Epithelial cell of esophagus (primary cell): ENCODE measurements at regions not wholly inside any gene's neighbourhood (a gene's known extent, or its start where the extent isn't known, plus 50 kb on each side); places are given as distances from the start of the nearest gene placed in this dataset.

Experiments used
- DNase-seq: peaks from one replicate; pipeline ENCODE4 v3.0.0; 2010; ENCODE audit warnings: low read depth
- H3K4me3 ChIP-seq: 2 replicates; pipeline ENCODE4 v1.5.1; 2011; ENCODE audit warnings: mild to moderate bottlenecking, low read length, control low read depth
- TF ChIP-seq, protein P1 (sequence below): IDR thresholded peaks from 2 replicates; pipeline ENCODE4 v1.5.1; 2011; ENCODE audit warnings: low read depth, mild to moderate bottlenecking, low read length, control low read depth, inconsistent platforms; ENCODE audit not compliant: insufficient read depth; ENCODE audit errors: missing control alignments

DNA sequence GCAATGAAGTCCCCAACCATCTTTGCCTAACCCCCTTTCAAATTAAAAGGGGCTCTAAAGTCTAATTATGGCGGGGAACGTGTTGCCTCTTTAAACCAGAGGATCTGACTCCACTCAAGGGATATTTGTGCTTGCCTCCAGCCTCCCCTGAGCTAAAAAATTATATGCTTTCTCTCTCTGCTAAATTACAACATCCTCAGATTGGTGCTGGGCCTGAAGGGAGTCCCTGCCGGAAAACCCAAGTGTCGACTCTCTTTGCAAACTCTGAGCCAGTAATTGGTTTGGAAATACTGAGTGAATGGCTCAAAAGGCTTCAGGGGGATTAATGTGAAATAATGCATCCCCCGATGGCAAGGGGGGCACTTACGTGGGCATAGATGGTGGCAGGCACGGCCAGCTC lies 208.5 kb upstream of the TNRC6C start:
- TF ChIP-seq, protein P1, sequence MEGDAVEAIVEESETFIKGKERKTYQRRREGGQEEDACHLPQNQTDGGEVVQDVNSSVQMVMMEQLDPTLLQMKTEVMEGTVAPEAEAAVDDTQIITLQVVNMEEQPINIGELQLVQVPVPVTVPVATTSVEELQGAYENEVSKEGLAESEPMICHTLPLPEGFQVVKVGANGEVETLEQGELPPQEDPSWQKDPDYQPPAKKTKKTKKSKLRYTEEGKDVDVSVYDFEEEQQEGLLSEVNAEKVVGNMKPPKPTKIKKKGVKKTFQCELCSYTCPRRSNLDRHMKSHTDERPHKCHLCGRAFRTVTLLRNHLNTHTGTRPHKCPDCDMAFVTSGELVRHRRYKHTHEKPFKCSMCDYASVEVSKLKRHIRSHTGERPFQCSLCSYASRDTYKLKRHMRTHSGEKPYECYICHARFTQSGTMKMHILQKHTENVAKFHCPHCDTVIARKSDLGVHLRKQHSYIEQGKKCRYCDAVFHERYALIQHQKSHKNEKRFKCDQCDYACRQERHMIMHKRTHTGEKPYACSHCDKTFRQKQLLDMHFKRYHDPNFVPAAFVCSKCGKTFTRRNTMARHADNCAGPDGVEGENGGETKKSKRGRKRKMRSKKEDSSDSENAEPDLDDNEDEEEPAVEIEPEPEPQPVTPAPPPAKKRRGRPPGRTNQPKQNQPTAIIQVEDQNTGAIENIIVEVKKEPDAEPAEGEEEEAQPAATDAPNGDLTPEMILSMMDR, result no peak
- no peak overlapping the region for H3K4me3 ChIP-seq
- DNase-seq, result no peak

GRCh38 chr17:77750427-77751043 lies 208.0 kb upstream of the TNRC6C start:
- DNase-seq, result no peak
- TF ChIP-seq, protein P1, result no peak
- H3K4me3 ChIP-seq, result no peak overlapping the region

- no peak for DNase-seq
- TF ChIP-seq, protein P1, result no peak
- H3K4me3 ChIP-seq, result no peak overlapping the region
These were observed 205.3 kb upstream of the TNRC6C start for GRCh38 chr17:77753246-77753645.

- DNase-seq, result no peak
- TF ChIP-seq, protein P1, result no peak
- no peak overlapping the region for H3K4me3 ChIP-seq
These were observed 204.7 kb upstream of the TNRC6C start for GRCh38 chr17:77753691-77754245.

DNA sequence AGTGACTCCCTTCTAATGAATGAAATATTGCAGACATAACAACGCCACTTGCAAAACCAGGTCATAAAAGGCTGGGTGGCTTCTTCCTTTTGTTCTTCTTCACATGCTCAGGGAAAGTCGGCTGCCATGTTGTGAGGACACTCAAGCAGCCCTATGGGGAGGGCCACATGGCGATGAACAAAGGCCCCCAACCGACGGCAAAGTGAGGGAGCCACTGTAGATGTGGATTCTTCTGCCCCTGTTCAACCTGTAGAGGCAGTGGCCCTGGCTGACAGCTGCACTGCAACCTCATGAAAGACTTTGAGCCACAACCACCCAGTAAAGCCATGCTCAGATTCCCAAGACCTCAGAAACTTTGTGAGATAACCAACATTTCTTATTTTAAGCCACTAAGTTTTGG lies 203.5 kb upstream of the TNRC6C start:
- no peak for DNase-seq
- H3K4me3 ChIP-seq, result no peak overlapping the region
- TF ChIP-seq, protein P1, result no peak

DNA sequence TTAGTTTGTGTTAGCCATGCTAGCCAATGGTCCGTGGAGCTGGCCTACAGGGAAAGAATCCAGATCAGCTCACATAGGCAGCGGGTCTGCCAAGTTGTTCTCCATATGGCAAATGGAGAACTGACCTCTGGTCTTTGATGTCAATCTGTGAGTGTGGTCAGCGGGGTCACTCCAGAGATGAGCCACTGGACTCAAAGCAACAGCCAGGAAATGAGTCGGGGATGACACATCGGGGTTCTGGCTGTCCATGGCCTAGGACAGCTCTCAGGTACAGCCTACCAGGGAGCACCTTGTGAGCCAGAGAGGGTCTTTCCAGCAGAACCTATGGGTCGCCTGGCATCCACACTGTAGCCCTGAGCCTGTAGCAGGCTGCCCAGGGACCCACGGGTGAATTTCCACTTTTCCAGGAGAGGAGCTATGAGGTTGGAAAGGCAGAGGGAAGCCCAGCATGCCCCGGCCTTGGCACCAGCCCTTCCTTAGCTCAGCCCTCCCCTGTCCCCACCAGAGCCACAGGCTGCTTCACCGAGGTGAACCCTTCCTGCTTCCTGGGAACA lies 203.0 kb upstream of the TNRC6C start:
- no peak overlapping the region for H3K4me3 ChIP-seq
- DNase-seq, result no peak
- TF ChIP-seq, protein P1, result no peak

- no peak for DNase-seq
These were observed 202.5 kb upstream of the TNRC6C start for GRCh38 chr17:77756028-77756427.

More at GRCh38 chr17:77756028-77756427, 202.5 kb upstream of the TNRC6C start:
- H3K4me3 ChIP-seq, result no peak overlapping the region
- TF ChIP-seq, protein P1, result no peak
